ENCODE measurements at regions not wholly inside any gene's neighbourhood (a gene's known extent, or its start where the extent isn't known, plus 50 kb on each side); places are given as distances from the start of the nearest gene placed in this dataset.

- H3K4me2 ChIP-seq (ENCODE audit: control insufficient read depth, extremely low read depth, insufficient read depth, low read depth, low read length) = no peak overlapping the region
- H3K9me1 ChIP-seq (ENCODE audit: control insufficient read depth, extremely low read depth, insufficient read depth, low read length) = no peaks in the 10 kb centered on the region
- no peaks in the 10 kb centered on the region for H3K9me3 ChIP-seq (ENCODE audit: control insufficient read depth, low read depth, low read length)
- no peaks in the 10 kb centered on the region for H3K4me1 ChIP-seq (ENCODE audit: control insufficient read depth, extremely low read depth, insufficient read depth, low read length)
- no peaks in the 10 kb centered on the region for H4K20me1 ChIP-seq (ENCODE audit: control insufficient read depth, extremely low read depth, insufficient read depth, low read length)
- no peak for TF ChIP-seq EZH2 (IDR thresholded peaks at IDR 0.05; ENCODE audit: low read length)
- TF ChIP-seq CTCF (optimal IDR thresholded peaks at IDR 0.05 in 1 of 3, IDR thresholded peaks at IDR 0.05 in 1 of 3, conservative IDR thresholded peaks at IDR 0.05 in 1 of 3; ENCODE audit: extremely low read depth in 1 of 3, insufficient read depth in 2 of 3, low read length in 3 of 3) = no peak
- H3K36me3 ChIP-seq (ENCODE audit: control insufficient read depth in 2 of 2, extremely low read depth in 1 of 2, insufficient read depth in 2 of 2, low read length in 2 of 2) = no peaks in the 10 kb centered on the region
- no peak overlapping the region for H3K27ac ChIP-seq (ENCODE audit: control insufficient read depth, insufficient read depth, low read length)
- no peaks in the 10 kb centered on the region for H3K27me3 ChIP-seq (ENCODE audit: control insufficient read depth, extremely low read depth, insufficient read depth, low read length)
- H3K79me2 ChIP-seq (ENCODE audit: control insufficient read depth, insufficient read depth, low read length) = no peaks in the 10 kb centered on the region
- no peak overlapping the region for H3K9ac ChIP-seq (ENCODE audit: control insufficient read depth, extremely low read depth, insufficient read depth, low read length)
- dilution Hi-C loops (cut with MboI; ENCODE audit: extremely low pct_ligation_motif_present, low sequenced_read_pairs) = no loop called here
- H3K4me3 ChIP-seq (ENCODE audit: control insufficient read depth in 2 of 3, extremely low read depth in 1 of 3, insufficient read depth in 2 of 3, low read depth in 1 of 3, low read length in 3 of 3) = no peak overlapping the region
- DNase-seq (ENCODE audit: low read depth, low spot score) = no peak
- no peak overlapping the region for H2AFZ ChIP-seq (ENCODE audit: control insufficient read depth, low read length)
- FAIRE-seq = no peak
These were observed 586.6 kb upstream of the POT1 start for GRCh38 chr7:125516194-125516593.

DNA sequence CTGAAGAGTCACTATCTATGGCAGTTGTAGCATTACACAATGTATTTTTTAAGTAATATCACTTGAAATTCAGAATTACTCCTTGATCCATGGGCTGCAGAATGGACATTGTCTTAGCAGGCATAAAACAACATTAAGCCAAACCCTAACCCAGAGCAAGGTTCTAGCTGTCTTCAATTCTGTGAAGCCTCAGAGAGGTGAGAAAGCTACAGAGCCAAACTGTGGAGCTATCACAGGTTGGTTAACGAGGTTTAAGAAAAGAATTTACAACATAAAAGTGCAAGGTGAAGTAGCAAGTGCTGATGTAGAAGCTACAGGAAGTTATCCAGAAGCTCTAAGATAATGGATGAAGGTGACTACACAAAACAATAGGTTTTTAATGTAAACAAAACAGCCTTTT, 582.7 kb upstream of the POT1 start:
- Histone ChIP-seq H3K4me3 (ENCODE audit: control insufficient read depth in 2 of 3, extremely low read depth in 1 of 3, insufficient read depth in 2 of 3, low read depth in 1 of 3, low read length in 3 of 3) (no peak overlapping the region), H3K4me1 (ENCODE audit: control insufficient read depth, extremely low read depth, insufficient read depth, low read length) (no peaks in the 10 kb centered on the region), H4K20me1 (ENCODE audit: control insufficient read depth, extremely low read depth, insufficient read depth, low read length) (no peaks in the 10 kb centered on the region), H3K4me2 (ENCODE audit: control insufficient read depth, extremely low read depth, insufficient read depth, low read depth, low read length) (no peak overlapping the region), H2AFZ (ENCODE audit: control insufficient read depth, low read length) (no peak overlapping the region), H3K27me3 (ENCODE audit: control insufficient read depth, extremely low read depth, insufficient read depth, low read length) (no peaks in the 10 kb centered on the region), H3K9me1 (ENCODE audit: control insufficient read depth, extremely low read depth, insufficient read depth, low read length) (no peaks in the 10 kb centered on the region), H3K27ac (ENCODE audit: control insufficient read depth, insufficient read depth, low read length) (no peak overlapping the region), H3K79me2 (ENCODE audit: control insufficient read depth, insufficient read depth, low read length) (no peaks in the 10 kb centered on the region), H3K9ac (ENCODE audit: control insufficient read depth, extremely low read depth, insufficient read depth, low read length) (no peak overlapping the region), H3K36me3 (ENCODE audit: control insufficient read depth in 2 of 2, extremely low read depth in 1 of 2, insufficient read depth in 2 of 2, low read length in 2 of 2) (no peaks in the 10 kb centered on the region), H3K9me3 (ENCODE audit: control insufficient read depth, low read depth, low read length) (no peaks in the 10 kb centered on the region)
- FAIRE-seq (no peak), DNase-seq (ENCODE audit: low read depth, low spot score) (no peak)
- dilution Hi-C loops (cut with MboI; ENCODE audit: extremely low pct_ligation_motif_present, low sequenced_read_pairs) = no loop called here
- TF ChIP-seq EZH2 (IDR thresholded peaks at IDR 0.05; ENCODE audit: low read length) (no peak), CTCF (optimal IDR thresholded peaks at IDR 0.05 in 1 of 3, IDR thresholded peaks at IDR 0.05 in 1 of 3, conservative IDR thresholded peaks at IDR 0.05 in 1 of 3; ENCODE audit: extremely low read depth in 1 of 3, insufficient read depth in 2 of 3, low read length in 3 of 3) (no peak)

Measured in keratinocyte (primary cell).